ENCODE measurements at regions not wholly inside any gene's neighbourhood (a gene's known extent, or its start where the extent isn't known, plus 50 kb on each side); places are given as distances from the start of the nearest gene placed in this dataset.

- Mint-ChIP-seq H3K27me3 (ENCODE audit: unreplicated experiment) (peaks cover 3% of the 10 kb centered on the region), H3K4me3 (ENCODE audit: unreplicated experiment) (no peak overlapping the region), H3K9me3 (ENCODE audit: unreplicated experiment) (no peaks in the 10 kb centered on the region), H3K4me1 (ENCODE audit: unreplicated experiment) (peaks cover 9% of the 10 kb centered on the region), H3K27ac (ENCODE audit: unreplicated experiment) (no peak overlapping the region), H3K36me3 (ENCODE audit: low read depth, unreplicated experiment) (peaks cover 4% of the 10 kb centered on the region)
- no peak for DNase-seq (ENCODE audit: low spot score)
- TF ChIP-seq CTCF (IDR thresholded peaks at IDR 0.05; ENCODE audit: unreplicated experiment) = no peak
Measured at GRCh38 chr2:47249157-47249900, 73.0 kb upstream of the CALM2 start.

GRCh38 chr2:47243596-47244323 is 67.4 kb upstream of the CALM2 start:
- no peaks in the 10 kb centered on the region for H3K36me3 Mint-ChIP-seq (ENCODE audit: low read depth, unreplicated experiment)
- no peak for DNase-seq (ENCODE audit: low spot score)
- H3K27me3 Mint-ChIP-seq (ENCODE audit: unreplicated experiment) = peaks cover 2% of the 10 kb centered on the region
- no peak for TF ChIP-seq CTCF (IDR thresholded peaks at IDR 0.05; ENCODE audit: unreplicated experiment)
- H3K4me3 Mint-ChIP-seq (ENCODE audit: unreplicated experiment) = no peak overlapping the region
- no peak overlapping the region for H3K27ac Mint-ChIP-seq (ENCODE audit: unreplicated experiment)
- H3K4me1 Mint-ChIP-seq (ENCODE audit: unreplicated experiment) = peaks cover 1% of the 10 kb centered on the region
- H3K9me3 Mint-ChIP-seq (ENCODE audit: unreplicated experiment) = no peaks in the 10 kb centered on the region

- no peaks in the 10 kb centered on the region for H3K9me3 Mint-ChIP-seq (ENCODE audit: unreplicated experiment)
- no peak overlapping the region for H3K4me3 Mint-ChIP-seq (ENCODE audit: unreplicated experiment)
Measured at GRCh38 chr2:47241715-47242114, 65.4 kb upstream of the CALM2 start.

GRCh38 chr2:47239119-47239969 is 63.0 kb upstream of the CALM2 start:
- no peaks in the 10 kb centered on the region for H3K9me3 Mint-ChIP-seq (ENCODE audit: unreplicated experiment)
- H3K4me1 Mint-ChIP-seq (ENCODE audit: unreplicated experiment) = no peaks in the 10 kb centered on the region
- DNase-seq (ENCODE audit: low spot score) = no peak
- H3K27me3 Mint-ChIP-seq (ENCODE audit: unreplicated experiment) = no peaks in the 10 kb centered on the region
- H3K27ac Mint-ChIP-seq (ENCODE audit: unreplicated experiment) = no peak overlapping the region
- TF ChIP-seq CTCF (IDR thresholded peaks at IDR 0.05; ENCODE audit: unreplicated experiment) = no peak
- H3K4me3 Mint-ChIP-seq (ENCODE audit: unreplicated experiment) = no peak overlapping the region
- no peaks in the 10 kb centered on the region for H3K36me3 Mint-ChIP-seq (ENCODE audit: low read depth, unreplicated experiment)

More at GRCh38 chr2:47241715-47242114, 65.4 kb upstream of the CALM2 start:
- no peak for TF ChIP-seq CTCF (IDR thresholded peaks at IDR 0.05; ENCODE audit: unreplicated experiment)
- no peaks in the 10 kb centered on the region for H3K4me1 Mint-ChIP-seq (ENCODE audit: unreplicated experiment)
- no peak for DNase-seq (ENCODE audit: low spot score)
- no peaks in the 10 kb centered on the region for H3K27me3 Mint-ChIP-seq (ENCODE audit: unreplicated experiment)
- no peak overlapping the region for H3K27ac Mint-ChIP-seq (ENCODE audit: unreplicated experiment)
- no peaks in the 10 kb centered on the region for H3K36me3 Mint-ChIP-seq (ENCODE audit: low read depth, unreplicated experiment)

Measured in endothelial cell (in vitro differentiated cells).